ENCODE measurements at regions not wholly inside any gene's neighbourhood (a gene's known extent, or its start where the extent isn't known, plus 50 kb on each side); places are given as distances from the start of the nearest gene placed in this dataset.
"Not testable (repeated sequence)": the region's sequence is repeated elsewhere in the genome, so short reads cannot be mapped to it uniquely, and the experiment has no call there.

GRCh38 chr16:59971264-59971663 is 1237.1 kb upstream of the GOT2 start:
- Histone ChIP-seq H3K36me3 (no peaks in the 10 kb centered on the region), H3K4me1 (no peaks in the 10 kb centered on the region), H3K9me3 (no peaks in the 10 kb centered on the region), H3K27me3 (no peaks in the 10 kb centered on the region), H3K4me3 (no peak overlapping the region), H3K27ac (no peak overlapping the region)
- no peak for DNase-seq
- TF ChIP-seq POLR2A (IDR thresholded peaks at IDR 0.05): no peak
- no peak for TF ChIP-seq EP300 (IDR thresholded peaks at IDR 0.05)
- 54 to 74% (median 68%) methylated on average over 3 of the region's 3 CpGs for WGBS, 5 donors
- intact Hi-C loops (cut with DNase I; ENCODE audit: low total_unique reads): no loop called here

- H3K4me3 ChIP-seq: no peak overlapping the region
- DNase-seq: no peak
- TF ChIP-seq POLR2A (IDR thresholded peaks at IDR 0.05) (no peak), POLR2AphosphoS5 (IDR thresholded peaks at IDR 0.05) (no peak), CTCF (IDR thresholded peaks at IDR 0.05) (no peak), EP300 (IDR thresholded peaks at IDR 0.05) (no peak)
- H3K4me1 ChIP-seq: no peaks in the 10 kb centered on the region
- H3K27me3 ChIP-seq: no peaks in the 10 kb centered on the region
- WGBS, 5 donors: 90 to 92% (median 91%) methylated on average over 6 of the region's 6 CpGs
- no peak overlapping the region for H3K27ac ChIP-seq
- H3K36me3 ChIP-seq: no peaks in the 10 kb centered on the region
- intact Hi-C loops (cut with DNase I; ENCODE audit: low total_unique reads): no loop called here
- no peaks in the 10 kb centered on the region for H3K9me3 ChIP-seq
These were observed 1230.3 kb upstream of the GOT2 start for GRCh38 chr16:59964232-59964924.

- Histone ChIP-seq H3K27me3 (no peaks in the 10 kb centered on the region), H3K4me3 (no peak overlapping the region), H3K4me1 (no peaks in the 10 kb centered on the region), H3K9me3 (peaks cover 0 to 6% (median 0%) of the 10 kb centered on the region in 4 donors), H3K36me3 (no peaks in the 10 kb centered on the region), H3K27ac (no peak overlapping the region)
- DNase-seq: no peak
- 68 to 79% (median 76%) methylated on average over 3 of the region's 3 CpGs for WGBS, 5 donors
- TF ChIP-seq POLR2AphosphoS5 (IDR thresholded peaks at IDR 0.05) (no peak), POLR2A (IDR thresholded peaks at IDR 0.05) (no peak), CTCF (IDR thresholded peaks at IDR 0.05) (no peak), EP300 (IDR thresholded peaks at IDR 0.05) (no peak)
- intact Hi-C loops (cut with DNase I; ENCODE audit: low total_unique reads): no loop called here
These were observed 1225.2 kb upstream of the GOT2 start for GRCh38 chr16:59959311-59959710.

GRCh38 chr16:59950431-59950830 is 1216.3 kb upstream of the GOT2 start:
- intact Hi-C loops (cut with DNase I; ENCODE audit: low total_unique reads): no loop called here
- peak in 1 of 2 donors; percentile 1 for DNase-seq
- Histone ChIP-seq H3K9me3 (no peaks in the 10 kb centered on the region), H3K27me3 (no peaks in the 10 kb centered on the region), H3K4me3 (no peak overlapping the region), H3K36me3 (no peaks in the 10 kb centered on the region), H3K27ac (no peak overlapping the region), H3K4me1 (no peaks in the 10 kb centered on the region)
- 59 to 84% (median 78%) methylated on average over 2 of the region's 2 CpGs for WGBS, 5 donors
- TF ChIP-seq EP300 (IDR thresholded peaks at IDR 0.05) (no peak), CTCF (IDR thresholded peaks at IDR 0.05) (no peak), POLR2A (IDR thresholded peaks at IDR 0.05) (no peak), POLR2AphosphoS5 (IDR thresholded peaks at IDR 0.05) (no peak)

- intact Hi-C loops (cut with DNase I; ENCODE audit: low total_unique reads); H3K27ac ChIP-seq; DNase-seq; H3K9me3 ChIP-seq; H3K4me3 ChIP-seq; H3K4me1 ChIP-seq; H3K27me3 ChIP-seq; H3K36me3 ChIP-seq: not testable (repeated sequence)
- WGBS, 5 donors: 67 to 76% (median 70%) methylated on average over 4 to 5 of the region's 5 CpGs
These were observed 1209.9 kb upstream of the GOT2 start for GRCh38 chr16:59944041-59944440.

Data from stomach (tissue), 8 donors.